Prostate gland (tissue), 2 donors: ENCODE measurements at regions not wholly inside any gene's neighbourhood (a gene's known extent, or its start where the extent isn't known, plus 50 kb on each side); places are given as distances from the start of the nearest gene placed in this dataset.

Experiments used
- POLR2A ChIP-seq: fragments of 450-650 bp; IDR thresholded peaks from one replicate; pipeline ENCODE4 v1.6.1; 2016; ENCODE audit warnings: antibody characterized with exemption, mild to moderate bottlenecking
- POLR2AphosphoS5 ChIP-seq: sonication (generic); formaldehyde crosslinking; IDR thresholded peaks from one replicate; pipeline ENCODE4 v1.6.1; 2017; ENCODE audit warnings: antibody characterized with exemption
- TF ChIP-seq, protein P1 (sequence below), 4 experiments: fragments of 200-600 bp in 2 of 4; fragments of 450-650 bp in 2 of 4; sonication (generic) in 2 of 4; IDR thresholded peaks; 1 replicate in 3 of 4; 2 replicates in 1 of 4; pipeline ENCODE4 v1.5.1; 2016 to 2019; ENCODE audit warnings: antibody characterized with exemption in 4 of 4, mild to moderate bottlenecking in 2 of 4, moderate library complexity in 2 of 4

DNA sequence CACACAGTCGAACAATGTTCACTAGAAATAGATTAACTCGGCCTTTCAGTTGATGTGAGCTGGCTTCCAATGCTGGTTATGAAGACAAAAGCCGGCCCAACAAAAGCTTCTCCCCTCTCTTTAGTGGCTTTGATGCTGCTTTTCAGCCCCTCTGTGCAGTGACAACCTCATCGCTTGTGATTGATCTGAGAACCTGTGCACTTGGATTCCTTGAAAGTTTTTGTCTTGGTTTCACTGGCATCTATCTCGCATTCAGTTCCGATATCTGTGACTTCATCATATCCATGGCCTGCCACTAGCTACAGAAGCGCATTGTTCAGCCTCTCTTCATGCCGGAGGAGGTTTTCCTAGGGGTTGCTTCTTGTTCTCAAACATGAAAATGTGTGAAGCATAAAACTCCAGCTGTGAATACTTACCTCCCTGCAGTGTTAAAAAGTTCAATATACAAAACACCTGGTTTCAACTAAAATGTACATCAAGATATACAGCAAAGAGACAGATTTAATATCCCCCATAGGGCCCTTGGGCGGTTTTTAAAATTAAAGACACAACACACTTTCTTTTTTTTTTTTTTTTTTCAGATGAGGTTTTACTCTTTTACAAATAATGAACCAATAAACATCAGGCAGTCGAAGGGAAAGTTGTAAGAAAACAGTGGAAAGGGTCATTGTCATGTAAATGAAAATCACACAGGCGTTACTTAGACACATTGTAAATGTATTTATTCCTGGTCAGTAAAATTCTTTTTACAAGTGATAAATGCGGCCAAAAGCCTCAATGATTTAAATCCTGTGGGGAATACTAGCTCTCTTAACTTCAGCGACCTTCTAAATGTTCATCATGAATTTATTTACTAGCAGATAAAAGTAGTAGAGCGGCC lies 1252.8 kb downstream of the EFNB2 start:
- TF ChIP-seq, protein P1, sequence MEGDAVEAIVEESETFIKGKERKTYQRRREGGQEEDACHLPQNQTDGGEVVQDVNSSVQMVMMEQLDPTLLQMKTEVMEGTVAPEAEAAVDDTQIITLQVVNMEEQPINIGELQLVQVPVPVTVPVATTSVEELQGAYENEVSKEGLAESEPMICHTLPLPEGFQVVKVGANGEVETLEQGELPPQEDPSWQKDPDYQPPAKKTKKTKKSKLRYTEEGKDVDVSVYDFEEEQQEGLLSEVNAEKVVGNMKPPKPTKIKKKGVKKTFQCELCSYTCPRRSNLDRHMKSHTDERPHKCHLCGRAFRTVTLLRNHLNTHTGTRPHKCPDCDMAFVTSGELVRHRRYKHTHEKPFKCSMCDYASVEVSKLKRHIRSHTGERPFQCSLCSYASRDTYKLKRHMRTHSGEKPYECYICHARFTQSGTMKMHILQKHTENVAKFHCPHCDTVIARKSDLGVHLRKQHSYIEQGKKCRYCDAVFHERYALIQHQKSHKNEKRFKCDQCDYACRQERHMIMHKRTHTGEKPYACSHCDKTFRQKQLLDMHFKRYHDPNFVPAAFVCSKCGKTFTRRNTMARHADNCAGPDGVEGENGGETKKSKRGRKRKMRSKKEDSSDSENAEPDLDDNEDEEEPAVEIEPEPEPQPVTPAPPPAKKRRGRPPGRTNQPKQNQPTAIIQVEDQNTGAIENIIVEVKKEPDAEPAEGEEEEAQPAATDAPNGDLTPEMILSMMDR (IDR thresholded peaks at IDR 0.05) = no peak
- TF ChIP-seq POLR2A = no peak
- TF ChIP-seq POLR2AphosphoS5 = no peak
